Trophoblast cell (in vitro differentiated cells and primary cell): ENCODE measurements at regions not wholly inside any gene's neighbourhood (a gene's known extent, or its start where the extent isn't known, plus 50 kb on each side); places are given as distances from the start of the nearest gene placed in this dataset.

ENCODE experiments used
- DNase-seq, 2 donors: peaks; one replicate each; pipeline ENCODE4 v3.0.0-alpha.2; 2016
- H2AFZ ChIP-seq: 2 replicates; pipeline ENCODE4 v1.6.1; 2013; ENCODE audit warnings: low read length, moderate library complexity, mild to moderate bottlenecking; ENCODE audit not compliant: insufficient read depth, poor library complexity
- H2AK5ac ChIP-seq: 2 replicates; pipeline ENCODE4 v1.6.1; 2013; ENCODE audit warnings: mild to moderate bottlenecking, low read length
- H2BK120ac ChIP-seq: 2 replicates; pipeline ENCODE4 v1.6.1; 2013; ENCODE audit warnings: low read length, mild to moderate bottlenecking, moderate library complexity; ENCODE audit not compliant: insufficient read depth, poor library complexity
- H2BK12ac ChIP-seq: 2 replicates; pipeline ENCODE4 v1.6.1; 2013; ENCODE audit warnings: mild to moderate bottlenecking, low read length, moderate library complexity
- H2BK5ac ChIP-seq: 2 replicates; pipeline ENCODE4 v1.6.1; 2013; ENCODE audit warnings: low read length, low read depth, moderate library complexity, mild to moderate bottlenecking; ENCODE audit not compliant: poor library complexity
- H3K14ac ChIP-seq: 2 replicates; pipeline ENCODE4 v1.6.1; 2013; ENCODE audit warnings: mild to moderate bottlenecking, low read length
- H3K18ac ChIP-seq: 2 replicates; pipeline ENCODE4 v1.6.1; 2013; ENCODE audit warnings: mild to moderate bottlenecking, low read length
- H3K23ac ChIP-seq: 2 replicates; pipeline ENCODE4 v1.6.1; 2013; ENCODE audit warnings: low read length
- H3K27ac ChIP-seq: 2 replicates; pipeline ENCODE4 v1.5.1; 2013; ENCODE audit warnings: low read depth, mild to moderate bottlenecking, inconsistent platforms, low read length, moderate library complexity
- H3K27me3 ChIP-seq: 2 replicates; pipeline ENCODE4 v1.6.1; 2013; ENCODE audit warnings: inconsistent platforms, mild to moderate bottlenecking, low read length, moderate library complexity; ENCODE audit not compliant: insufficient read depth
- H3K36me3 ChIP-seq, 2 experiments: 1 replicate in 1 of 2; 2 replicates in 1 of 2; pipeline ENCODE4 v1.6.1; 2013; ENCODE audit warnings: low read length in 2 of 2, mild to moderate bottlenecking in 2 of 2, moderate library complexity in 1 of 2; ENCODE audit not compliant: insufficient read depth in 2 of 2, control insufficient read depth in 1 of 2
- H3K4ac ChIP-seq: 2 replicates; pipeline ENCODE4 v1.6.1; 2013; ENCODE audit warnings: low read depth, mild to moderate bottlenecking, low read length, moderate library complexity
- H3K4me1 ChIP-seq, 2 experiments: 1 replicate in 1 of 2; 2 replicates in 1 of 2; pipeline ENCODE4 v1.6.1; 2013; ENCODE audit warnings: low read length in 2 of 2, mild to moderate bottlenecking in 2 of 2, moderate library complexity in 1 of 2; ENCODE audit not compliant: insufficient read depth in 2 of 2, control insufficient read depth in 1 of 2
- H3K4me2 ChIP-seq: 2 replicates; pipeline ENCODE4 v1.6.1; 2013; ENCODE audit warnings: inconsistent platforms, mild to moderate bottlenecking, low read length, moderate library complexity
- H3K4me3 ChIP-seq: 2 replicates; pipeline ENCODE4 v1.5.1; 2013; ENCODE audit warnings: mild to moderate bottlenecking, low read depth, low read length, inconsistent platforms
- H3K79me1 ChIP-seq: one replicate; pipeline ENCODE4 v1.6.1; 2013; ENCODE audit warnings: low read length
- H3K79me2 ChIP-seq: 2 replicates; pipeline ENCODE4 v1.6.1; 2013; ENCODE audit warnings: low read length, mild to moderate bottlenecking; ENCODE audit not compliant: control insufficient read depth, insufficient read depth, poor library complexity
- H3K9ac ChIP-seq: 2 replicates; pipeline ENCODE4 v1.6.1; 2013; ENCODE audit warnings: mild to moderate bottlenecking, low read length
- H3K9me3 ChIP-seq: 2 replicates; pipeline ENCODE4 v1.6.1; 2013; ENCODE audit warnings: low read depth, mild to moderate bottlenecking, control low read depth, inconsistent platforms, low read length; ENCODE audit not compliant: insufficient read depth
- H4K12ac ChIP-seq: 2 replicates; pipeline ENCODE4 v1.6.1; 2013; ENCODE audit warnings: low read depth, mild to moderate bottlenecking, low read length, moderate library complexity
- H4K8ac ChIP-seq: 2 replicates; pipeline ENCODE4 v1.6.1; 2013; ENCODE audit warnings: low read depth, mild to moderate bottlenecking, low read length, moderate library complexity
- H4K91ac ChIP-seq: one replicate; pipeline ENCODE4 v1.6.1; 2013; ENCODE audit warnings: low read depth, mild to moderate bottlenecking, low read length, moderate library complexity
- WGBS: extraction: QIAGEN DNeasy Blood & Tissue Kit; methylation state at CpG from one replicate; pipeline ENCODE4 v1.1.7; 2013; ENCODE audit warnings: missing lambda C conversion rate; ENCODE audit not compliant: insufficient read length, insufficient coverage; ENCODE audit errors: extremely low coverage; 5-methylcytosine and 5-hydroxymethylcytosine counted together

- H3K4me2 ChIP-seq, result no peak overlapping the region
- no peak overlapping the region for H4K8ac ChIP-seq
- no peak overlapping the region for H2BK12ac ChIP-seq
- no peak overlapping the region for H2BK5ac ChIP-seq
- no peak overlapping the region for H2AFZ ChIP-seq
- H3K9ac ChIP-seq, result no peak overlapping the region
- WGBS, result no CpG with 5 or more reads among the region's 7 CpGs
- H3K9me3 ChIP-seq, result peaks cover 2% of the 10 kb centered on the region
- H4K12ac ChIP-seq, result no peak overlapping the region
- no peak overlapping the region for H3K14ac ChIP-seq
- H3K79me1 ChIP-seq, result no peaks in the 10 kb centered on the region
- H2BK120ac ChIP-seq, result no peak overlapping the region
- DNase-seq, result no peak
- H4K91ac ChIP-seq, result no peak overlapping the region
- H3K4me3 ChIP-seq, result no peak overlapping the region
- H3K27me3 ChIP-seq, result no peaks in the 10 kb centered on the region
- no peak overlapping the region for H3K23ac ChIP-seq
- H3K18ac ChIP-seq, result no peak overlapping the region
- H3K4ac ChIP-seq, result no peak overlapping the region
- no peaks in the 10 kb centered on the region for H3K36me3 ChIP-seq
- peaks cover 8 to 14% of the 10 kb centered on the region in 2 experiments for H3K4me1 ChIP-seq
- no peak overlapping the region for H2AK5ac ChIP-seq
- H3K27ac ChIP-seq, result no peak overlapping the region
- H3K79me2 ChIP-seq, result no peaks in the 10 kb centered on the region
These were observed 246.1 kb downstream of the RPS24 start for GRCh38 chr10:78279756-78280155.

DNA sequence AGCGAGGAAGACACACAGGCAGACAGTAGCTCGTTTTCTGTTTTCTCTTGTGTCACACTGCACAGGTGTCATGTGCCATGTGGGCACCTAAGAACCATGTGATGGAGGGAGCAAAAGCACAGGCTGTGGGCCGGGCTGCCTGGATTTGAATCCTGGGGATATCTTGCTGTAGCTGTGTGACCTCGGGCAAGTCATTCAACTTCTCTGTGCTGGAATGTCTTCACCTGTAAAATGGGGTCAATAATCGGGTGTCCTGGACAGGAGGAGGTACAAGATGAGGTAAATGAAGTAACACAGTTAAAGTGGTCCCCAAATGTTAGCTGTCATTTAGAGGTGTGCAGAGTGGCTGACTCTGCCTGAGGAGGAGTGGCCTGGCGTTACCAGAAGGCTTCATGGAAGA lies 246.9 kb downstream of the RPS24 start:
- no peak overlapping the region for H3K4ac ChIP-seq
- no peak overlapping the region for H2BK5ac ChIP-seq
- no peak for DNase-seq
- no peak overlapping the region for H4K91ac ChIP-seq
- no peak overlapping the region for H3K27ac ChIP-seq
- no peak overlapping the region for H2BK12ac ChIP-seq
- peaks cover 8 to 14% of the 10 kb centered on the region in 2 experiments for H3K4me1 ChIP-seq
- H4K12ac ChIP-seq, result no peak overlapping the region
- no peak overlapping the region for H3K4me3 ChIP-seq
- H3K14ac ChIP-seq, result no peak overlapping the region
- no CpG with 5 or more reads among the region's 6 CpGs for WGBS
- peaks cover 2% of the 10 kb centered on the region for H3K9me3 ChIP-seq
- no peak overlapping the region for H2AK5ac ChIP-seq
- H2BK120ac ChIP-seq, result no peak overlapping the region
- no peaks in the 10 kb centered on the region for H3K79me2 ChIP-seq
- no peaks in the 10 kb centered on the region for H3K36me3 ChIP-seq
- H3K9ac ChIP-seq, result no peak overlapping the region
- no peak overlapping the region for H4K8ac ChIP-seq
- no peak overlapping the region for H3K18ac ChIP-seq
- H3K79me1 ChIP-seq, result no peaks in the 10 kb centered on the region
- no peak overlapping the region for H3K23ac ChIP-seq
- no peak overlapping the region for H3K4me2 ChIP-seq
- no peak overlapping the region for H2AFZ ChIP-seq
- no peaks in the 10 kb centered on the region for H3K27me3 ChIP-seq

- Histone ChIP-seq H3K18ac (no peak overlapping the region), H2AK5ac (no peak overlapping the region), H3K9ac (no peak overlapping the region), H3K27ac (no peak overlapping the region), H3K79me1 (no peaks in the 10 kb centered on the region), H2BK120ac (no peak overlapping the region), H2AFZ (no peak overlapping the region), H2BK12ac (peak overlapping the region; percentile 1), H3K14ac (no peak overlapping the region), H3K4me2 (no peak overlapping the region), H2BK5ac (no peak overlapping the region), H3K79me2 (no peaks in the 10 kb centered on the region), H3K27me3 (no peaks in the 10 kb centered on the region), H4K12ac (no peak overlapping the region), H3K4me3 (no peak overlapping the region), H3K4ac (no peak overlapping the region), H4K91ac (no peak overlapping the region), H4K8ac (no peak overlapping the region), H3K23ac (no peak overlapping the region), H3K9me3 (peaks cover 2% of the 10 kb centered on the region), H3K36me3 (no peaks in the 10 kb centered on the region), H3K4me1 (peaks cover 7 to 13% of the 10 kb centered on the region in 2 experiments)
- no CpG with 5 or more reads among the region's 4 CpGs for WGBS
- DNase-seq, result no peak
These were observed 248.0 kb downstream of the RPS24 start for GRCh38 chr10:78281627-78282026.

- DNase-seq, result no peak
- no peak overlapping the region for H4K91ac ChIP-seq
- H4K8ac ChIP-seq, result no peak overlapping the region
- H3K4ac ChIP-seq, result no peak overlapping the region
- H3K27ac ChIP-seq, result no peak overlapping the region
- H3K36me3 ChIP-seq, result no peaks in the 10 kb centered on the region
- H2AK5ac ChIP-seq, result no peak overlapping the region
- no peak overlapping the region for H3K23ac ChIP-seq
- no peak overlapping the region for H2BK12ac ChIP-seq
- no peaks in the 10 kb centered on the region for H3K79me1 ChIP-seq
- no peak overlapping the region for H3K14ac ChIP-seq
- no peaks in the 10 kb centered on the region for H3K9me3 ChIP-seq
- H3K18ac ChIP-seq, result no peak overlapping the region
- no peak overlapping the region for H2AFZ ChIP-seq
- no peak overlapping the region for H4K12ac ChIP-seq
- H3K4me3 ChIP-seq, result no peak overlapping the region
- no peaks in the 10 kb centered on the region for H3K79me2 ChIP-seq
- no peak overlapping the region for H2BK5ac ChIP-seq
- H3K4me1 ChIP-seq, result peaks cover 2 to 9% of the 10 kb centered on the region in 2 experiments
- WGBS, result no CpG with 5 or more reads among the region's 3 CpGs
- H3K9ac ChIP-seq, result no peak overlapping the region
- no peak overlapping the region for H3K4me2 ChIP-seq
- no peaks in the 10 kb centered on the region for H3K27me3 ChIP-seq
- H2BK120ac ChIP-seq, result no peak overlapping the region
These were observed 249.5 kb downstream of the RPS24 start for GRCh38 chr10:78283069-78283682.
